ENCODE measurements at regions not wholly inside any gene's neighbourhood (a gene's known extent, or its start where the extent isn't known, plus 50 kb on each side); places are given as distances from the start of the nearest gene placed in this dataset.

DNA sequence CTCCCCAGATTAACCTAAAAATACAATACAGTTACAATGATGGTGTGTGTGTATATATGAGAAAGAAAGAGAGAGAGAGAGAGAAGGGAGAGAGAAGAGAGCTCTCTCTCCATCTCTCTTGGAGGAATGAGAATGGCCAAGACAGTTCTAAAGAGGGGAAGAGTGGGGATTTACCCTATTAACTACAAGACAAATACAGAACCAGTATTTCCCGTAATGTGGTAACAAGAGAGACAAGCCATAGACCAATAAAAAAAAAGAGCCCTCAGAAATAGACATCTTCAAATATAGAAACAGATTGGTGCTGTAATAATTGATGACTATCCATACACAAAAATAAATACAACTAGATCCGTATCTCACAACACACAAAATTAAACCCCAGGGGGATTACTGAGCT lies 87.0 kb downstream of the NSMCE3 start:
- Histone ChIP-seq H3K4me3 (ENCODE audit: low read depth, low read length) (no peak overlapping the region), H3K27me3 (ENCODE audit: control insufficient read depth, insufficient read depth, low read length) (no peaks in the 10 kb centered on the region), H3K36me3 (ENCODE audit: control insufficient read depth, insufficient read depth, low read length) (no peaks in the 10 kb centered on the region)
- TF ChIP-seq, protein P1, sequence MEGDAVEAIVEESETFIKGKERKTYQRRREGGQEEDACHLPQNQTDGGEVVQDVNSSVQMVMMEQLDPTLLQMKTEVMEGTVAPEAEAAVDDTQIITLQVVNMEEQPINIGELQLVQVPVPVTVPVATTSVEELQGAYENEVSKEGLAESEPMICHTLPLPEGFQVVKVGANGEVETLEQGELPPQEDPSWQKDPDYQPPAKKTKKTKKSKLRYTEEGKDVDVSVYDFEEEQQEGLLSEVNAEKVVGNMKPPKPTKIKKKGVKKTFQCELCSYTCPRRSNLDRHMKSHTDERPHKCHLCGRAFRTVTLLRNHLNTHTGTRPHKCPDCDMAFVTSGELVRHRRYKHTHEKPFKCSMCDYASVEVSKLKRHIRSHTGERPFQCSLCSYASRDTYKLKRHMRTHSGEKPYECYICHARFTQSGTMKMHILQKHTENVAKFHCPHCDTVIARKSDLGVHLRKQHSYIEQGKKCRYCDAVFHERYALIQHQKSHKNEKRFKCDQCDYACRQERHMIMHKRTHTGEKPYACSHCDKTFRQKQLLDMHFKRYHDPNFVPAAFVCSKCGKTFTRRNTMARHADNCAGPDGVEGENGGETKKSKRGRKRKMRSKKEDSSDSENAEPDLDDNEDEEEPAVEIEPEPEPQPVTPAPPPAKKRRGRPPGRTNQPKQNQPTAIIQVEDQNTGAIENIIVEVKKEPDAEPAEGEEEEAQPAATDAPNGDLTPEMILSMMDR (IDR thresholded peaks at IDR 0.05; ENCODE audit: insufficient read depth, low read length, severe bottlenecking): no peak
- DNase-seq (ENCODE audit: low read depth): no peak
- FAIRE-seq: no peak

DNA sequence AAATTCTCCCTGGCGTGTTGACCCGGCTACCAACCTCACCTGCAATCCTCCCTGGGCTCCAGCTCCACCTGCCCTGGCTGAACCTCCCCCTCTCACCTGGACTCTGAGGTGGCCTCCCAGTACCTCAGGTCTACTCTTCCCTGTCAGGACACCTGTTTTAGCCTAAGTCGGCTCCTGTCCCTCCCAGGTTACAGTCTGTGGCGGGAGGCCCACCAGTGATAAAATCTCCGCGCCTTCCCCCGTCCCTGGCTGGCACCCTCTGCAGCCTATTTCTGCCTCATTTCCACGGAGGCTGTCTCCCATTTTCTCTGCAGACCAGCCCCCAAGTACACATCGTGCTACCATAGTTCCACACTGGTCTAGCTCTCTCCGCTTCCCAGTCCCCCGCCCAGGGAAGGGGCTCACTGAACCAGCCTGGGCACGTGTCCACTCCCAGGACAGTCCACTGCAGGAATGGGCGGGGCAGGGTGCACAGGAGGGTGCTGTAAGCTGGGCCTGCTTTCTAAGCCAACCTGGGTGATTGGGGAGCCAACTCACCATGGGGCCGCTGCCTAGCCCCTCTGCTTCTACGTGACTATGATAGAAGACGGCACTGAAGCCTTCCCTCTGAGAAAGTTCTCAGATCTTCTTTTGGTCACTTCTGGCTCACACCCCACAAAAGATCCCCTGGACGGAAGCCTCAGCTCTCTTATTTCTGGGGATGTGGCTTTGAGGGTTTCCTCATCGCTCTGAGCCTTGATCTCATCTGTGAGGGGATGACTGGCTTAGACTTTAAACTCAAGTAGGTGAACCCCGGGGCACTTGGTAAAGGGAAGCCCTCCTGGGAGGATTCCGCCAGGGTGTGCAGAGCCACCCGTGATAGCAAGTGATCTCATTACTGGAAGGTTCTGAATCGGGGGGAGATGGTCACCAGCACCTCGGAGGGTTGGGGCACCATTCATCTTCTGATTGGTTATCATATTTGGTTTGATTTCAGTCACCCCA lies 96.6 kb downstream of the NSMCE3 start:
- Histone ChIP-seq H3K27me3 (ENCODE audit: control insufficient read depth, insufficient read depth, low read length) (no peaks in the 10 kb centered on the region), H3K36me3 (ENCODE audit: control insufficient read depth, insufficient read depth, low read length) (no peaks in the 10 kb centered on the region), H3K4me3 (ENCODE audit: low read depth, low read length) (no peak overlapping the region)
- FAIRE-seq (no peak), DNase-seq (ENCODE audit: low read depth) (no peak)
- TF ChIP-seq, protein P1 (IDR thresholded peaks at IDR 0.05; ENCODE audit: insufficient read depth, low read length, severe bottlenecking): no peak

DNA sequence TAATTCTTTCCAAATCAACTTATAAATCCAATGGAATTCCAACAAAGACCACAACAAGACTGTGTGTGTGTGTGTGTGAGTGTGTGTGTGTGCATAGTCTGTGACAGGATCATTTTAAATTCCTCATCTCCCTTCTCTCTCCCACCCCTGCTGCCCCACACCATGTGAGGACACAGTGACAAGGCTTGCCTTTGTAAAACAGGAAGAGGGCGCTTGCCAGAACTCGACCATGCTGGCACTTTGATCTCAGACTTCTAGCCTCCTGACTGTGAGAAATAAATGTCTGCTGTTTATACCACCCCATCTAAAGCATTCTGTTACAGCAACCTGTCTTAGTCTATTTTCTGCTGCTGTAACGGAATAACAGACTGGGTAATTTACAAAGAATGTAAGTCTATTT lies 99.1 kb downstream of the NSMCE3 start:
- Histone ChIP-seq H3K4me3 (ENCODE audit: low read depth, low read length) (no peak overlapping the region), H3K27me3 (ENCODE audit: control insufficient read depth, insufficient read depth, low read length) (no peaks in the 10 kb centered on the region), H3K36me3 (ENCODE audit: control insufficient read depth, insufficient read depth, low read length) (no peaks in the 10 kb centered on the region)
- TF ChIP-seq, protein P1 (IDR thresholded peaks at IDR 0.05; ENCODE audit: insufficient read depth, low read length, severe bottlenecking): no peak
- FAIRE-seq: no peak
- no peak for DNase-seq (ENCODE audit: low read depth)

Data from bronchial epithelial cell (primary cell).